SU-DHL-6 (cell line): ENCODE measurements at regions not wholly inside any gene's neighbourhood (a gene's known extent, or its start where the extent isn't known, plus 50 kb on each side); places are given as distances from the start of the nearest gene placed in this dataset.

ENCODE experiments used
- H2AFZ ChIP-seq: fragments of 200-600 bp; sonication (generic); 2 replicates; pipeline ENCODE4 v1.6.1; 2014; ENCODE audit warnings: low read depth, mild to moderate bottlenecking, moderate library complexity, mixed read lengths, antibody characterized with exemption, low read length; ENCODE audit not compliant: severe bottlenecking
- H3F3A ChIP-seq: fragments of 200-600 bp; shearing (Covaris generic); 2 replicates; pipeline ENCODE4 v1.6.0; 2016; ENCODE audit warnings: antibody characterized with exemption, mild to moderate bottlenecking; ENCODE audit not compliant: insufficient read depth
- H3K27ac ChIP-seq: fragments of 200-600 bp; sonication (generic); 2 replicates; pipeline ENCODE4 v1.5.1; 2016; ENCODE audit warnings: low read depth, mild to moderate bottlenecking, low read length, moderate library complexity, mixed read lengths
- H3K27me3 ChIP-seq: fragments of 200-600 bp; sonication (generic), shearing (Covaris generic); 2 replicates; pipeline ENCODE4 v1.6.0; 2014; ENCODE audit warnings: mild to moderate bottlenecking, low read length
- H3K36me3 ChIP-seq: fragments of 200-600 bp; sonication (generic); 2 replicates; pipeline ENCODE4 v1.6.1; 2014; ENCODE audit warnings: mild to moderate bottlenecking, low read length, mixed read lengths
- H3K4me2 ChIP-seq: fragments of 300-600, 200-600 bp; shearing (Covaris generic), sonication (generic); 2 replicates; pipeline ENCODE4 v1.6.0; 2014; ENCODE audit warnings: low read length, low read depth, mild to moderate bottlenecking; ENCODE audit not compliant: poor library complexity, severe bottlenecking
- H3K4me3 ChIP-seq: fragments of 200-600 bp; sonication (generic); 2 replicates; pipeline ENCODE4 v1.5.1; 2014; ENCODE audit warnings: antibody characterized with exemption, low read length, mild to moderate bottlenecking, mixed read lengths; ENCODE audit not compliant: insufficient read depth, poor library complexity, severe bottlenecking
- H3K79me2 ChIP-seq: fragments of 200-600 bp; sonication (generic); 2 replicates; pipeline ENCODE4 v1.6.1; 2014; ENCODE audit warnings: mild to moderate bottlenecking, low read length, moderate library complexity; ENCODE audit not compliant: insufficient read depth
- H3K9ac ChIP-seq: fragments of 200-600 bp; sonication (generic); 2 replicates; pipeline ENCODE4 v1.7.0; 2014; ENCODE audit warnings: mild to moderate bottlenecking, low read length
- H3K9me2 ChIP-seq: fragments of 200-600 bp; sonication (generic); replicated peaks from 2 replicates; pipeline ENCODE4 v1.6.1; 2014; ENCODE audit warnings: low read length; ENCODE audit not compliant: insufficient read depth
- H3K9me3 ChIP-seq: fragments of 200-600 bp; sonication (generic); 2 replicates; pipeline ENCODE4 v1.6.1; 2014; ENCODE audit warnings: low read length, mixed read lengths; ENCODE audit not compliant: insufficient read depth
- H4K20me1 ChIP-seq: fragments of 200-600 bp; sonication (generic); 2 replicates; pipeline ENCODE4 v1.6.1; 2014; ENCODE audit warnings: low read depth, mild to moderate bottlenecking, antibody characterized with exemption, low read length, moderate library complexity, mixed read lengths
- EZH2phosphoT487 ChIP-seq: fragments of 200-600 bp; sonication (generic), shearing (Covaris generic); conservative IDR thresholded peaks from 2 replicates; pipeline ENCODE4 v1.6.1; 2018; ENCODE audit warnings: mild to moderate bottlenecking, antibody characterized with exemption, low read length, moderate library complexity, mixed read lengths
- TF ChIP-seq, protein P1 (sequence below): fragments of 200-600 bp; sonication (generic); IDR thresholded peaks from one replicate; pipeline ENCODE4 v1.5.1; 2017; ENCODE audit warnings: antibody characterized with exemption, mild to moderate bottlenecking, low read length, moderate library complexity; ENCODE audit not compliant: insufficient read depth, poor library complexity, severe bottlenecking

DNA sequence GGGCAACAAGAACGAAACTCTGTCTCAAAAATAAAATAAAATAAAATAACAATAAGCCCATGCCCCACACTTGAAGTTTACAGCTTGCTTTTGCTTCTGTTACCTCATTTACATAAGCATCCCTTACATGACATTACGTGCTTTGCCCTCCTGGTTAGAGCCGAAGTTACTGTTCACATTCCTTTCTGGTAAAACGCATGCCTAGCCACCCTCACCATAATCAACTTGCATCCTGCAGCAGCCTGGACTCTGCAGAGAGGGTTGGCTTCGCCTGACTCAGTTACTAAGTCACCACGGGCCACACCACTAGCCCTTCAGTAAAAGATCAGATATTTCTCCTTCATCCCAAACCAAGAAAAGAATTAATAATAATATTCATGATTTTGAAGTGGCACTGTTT lies 736.0 kb upstream of the AUTS2 start:
- Histone ChIP-seq H3K27me3 (no peaks in the 10 kb centered on the region), H3K9me2 (no peaks in the 10 kb centered on the region), H2AFZ (no peak overlapping the region), H4K20me1 (no peaks in the 10 kb centered on the region), H3K79me2 (no peaks in the 10 kb centered on the region), H3K9ac (no peak overlapping the region), H3K36me3 (no peaks in the 10 kb centered on the region), H3K4me2 (no peak overlapping the region), H3K9me3 (no peaks in the 10 kb centered on the region), H3K27ac (no peak overlapping the region), H3F3A (no peaks in the 10 kb centered on the region), H3K4me3 (no peak overlapping the region)
- no peak for TF ChIP-seq EZH2phosphoT487
- TF ChIP-seq, protein P1, sequence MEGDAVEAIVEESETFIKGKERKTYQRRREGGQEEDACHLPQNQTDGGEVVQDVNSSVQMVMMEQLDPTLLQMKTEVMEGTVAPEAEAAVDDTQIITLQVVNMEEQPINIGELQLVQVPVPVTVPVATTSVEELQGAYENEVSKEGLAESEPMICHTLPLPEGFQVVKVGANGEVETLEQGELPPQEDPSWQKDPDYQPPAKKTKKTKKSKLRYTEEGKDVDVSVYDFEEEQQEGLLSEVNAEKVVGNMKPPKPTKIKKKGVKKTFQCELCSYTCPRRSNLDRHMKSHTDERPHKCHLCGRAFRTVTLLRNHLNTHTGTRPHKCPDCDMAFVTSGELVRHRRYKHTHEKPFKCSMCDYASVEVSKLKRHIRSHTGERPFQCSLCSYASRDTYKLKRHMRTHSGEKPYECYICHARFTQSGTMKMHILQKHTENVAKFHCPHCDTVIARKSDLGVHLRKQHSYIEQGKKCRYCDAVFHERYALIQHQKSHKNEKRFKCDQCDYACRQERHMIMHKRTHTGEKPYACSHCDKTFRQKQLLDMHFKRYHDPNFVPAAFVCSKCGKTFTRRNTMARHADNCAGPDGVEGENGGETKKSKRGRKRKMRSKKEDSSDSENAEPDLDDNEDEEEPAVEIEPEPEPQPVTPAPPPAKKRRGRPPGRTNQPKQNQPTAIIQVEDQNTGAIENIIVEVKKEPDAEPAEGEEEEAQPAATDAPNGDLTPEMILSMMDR: no peak

DNA sequence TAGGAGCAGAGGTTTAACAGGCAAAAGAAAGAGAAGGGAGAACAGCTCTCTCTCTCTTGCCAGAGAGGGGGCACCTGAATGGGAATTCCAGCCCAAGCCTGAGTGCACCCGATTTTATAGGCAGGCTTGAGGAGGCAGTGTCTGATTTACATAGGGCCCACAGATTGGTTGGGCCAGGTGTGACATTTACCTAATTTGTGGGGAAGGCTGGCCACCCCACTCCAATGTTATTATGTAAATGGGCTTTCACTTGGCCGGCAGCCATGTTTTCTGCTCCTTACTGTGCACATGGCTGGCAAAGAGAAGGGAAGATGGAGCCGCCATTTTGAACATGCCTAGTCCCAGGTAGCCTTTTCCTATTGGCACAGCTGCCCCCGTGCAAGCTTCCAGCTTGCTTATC lies 735.5 kb upstream of the AUTS2 start:
- no peaks in the 10 kb centered on the region for H3K79me2 ChIP-seq
- H3K4me2 ChIP-seq: no peak overlapping the region
- no peak overlapping the region for H3K9ac ChIP-seq
- no peak for TF ChIP-seq EZH2phosphoT487
- TF ChIP-seq, protein P1: no peak
- H4K20me1 ChIP-seq: no peaks in the 10 kb centered on the region
- H2AFZ ChIP-seq: no peak overlapping the region
- no peaks in the 10 kb centered on the region for H3K9me2 ChIP-seq
- no peak overlapping the region for H3K27ac ChIP-seq
- no peaks in the 10 kb centered on the region for H3K9me3 ChIP-seq
- H3K4me3 ChIP-seq: no peak overlapping the region
- no peaks in the 10 kb centered on the region for H3K27me3 ChIP-seq
- no peaks in the 10 kb centered on the region for H3F3A ChIP-seq
- no peaks in the 10 kb centered on the region for H3K36me3 ChIP-seq

DNA sequence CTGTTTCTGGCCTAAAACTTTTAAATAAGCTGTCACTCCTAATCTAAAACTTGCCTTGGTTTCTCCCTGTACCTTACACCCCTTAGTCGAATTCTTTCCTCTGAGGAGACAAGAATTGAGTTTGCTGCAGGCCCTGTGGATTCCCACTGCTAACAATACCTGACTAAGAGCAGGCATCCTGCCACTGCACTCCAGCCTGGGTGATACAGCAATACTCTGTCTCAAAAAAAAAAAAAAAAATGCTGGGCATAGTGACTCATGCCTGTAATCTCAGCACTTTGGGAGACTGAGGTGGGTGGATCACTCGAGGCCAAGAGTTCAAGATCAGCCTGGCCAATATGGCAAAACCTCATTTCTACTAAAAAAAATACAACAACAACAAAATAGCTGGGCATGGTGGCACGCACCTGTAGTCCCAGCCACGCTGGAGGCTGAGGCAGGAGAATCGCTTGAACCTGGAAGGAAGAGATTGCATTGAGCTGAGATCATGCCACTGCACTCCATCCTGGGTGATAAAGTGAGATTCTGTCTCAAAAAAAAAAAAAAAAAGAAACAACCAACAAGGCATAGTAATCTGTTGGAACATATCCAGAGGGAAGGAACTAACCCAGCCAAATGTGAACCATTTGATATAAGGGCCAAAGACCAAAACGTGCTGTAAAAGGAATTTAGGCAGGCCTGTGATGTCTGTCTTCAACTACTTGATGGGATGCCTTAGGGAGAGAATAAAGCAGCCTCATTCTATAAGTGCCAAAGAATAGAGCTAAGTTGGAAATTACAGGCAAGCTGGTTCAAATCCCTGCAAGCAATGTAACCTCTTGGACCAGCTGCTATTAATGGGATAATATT lies 732.7 kb upstream of the AUTS2 start:
- no peaks in the 10 kb centered on the region for H3K36me3 ChIP-seq

More for the DNA sequence above, 732.7 kb upstream of the AUTS2 start:
- Histone ChIP-seq H3K79me2 (no peaks in the 10 kb centered on the region), H4K20me1 (no peaks in the 10 kb centered on the region), H3K4me3 (no peak overlapping the region), H3K4me2 (no peak overlapping the region), H3K27ac (no peak overlapping the region), H3K27me3 (no peaks in the 10 kb centered on the region), H2AFZ (no peak overlapping the region), H3K9me3 (no peaks in the 10 kb centered on the region), H3K9me2 (no peaks in the 10 kb centered on the region), H3K9ac (no peak overlapping the region), H3F3A (no peaks in the 10 kb centered on the region)
- no peak for TF ChIP-seq EZH2phosphoT487
- TF ChIP-seq, protein P1: no peak
